HFF-Myc (cell line): ENCODE measurements at regions not wholly inside any gene's neighbourhood (a gene's known extent, or its start where the extent isn't known, plus 50 kb on each side); places are given as distances from the start of the nearest gene placed in this dataset.
A peak's percentile ranks its signal among the peaks of the same experiment; 100 is the strongest.

ENCODE experiments used
- DNase-seq: peaks from one replicate; pipeline ENCODE4 v3.0.0-alpha.2; 2011; ENCODE audit warnings: low read depth; ENCODE audit errors: extremely low read depth
- H3K4me3 ChIP-seq: replicated peaks from 2 replicates; pipeline ENCODE4 v1.5.1; 2011; ENCODE audit warnings: low read depth, mild to moderate bottlenecking, control low read depth, low read length
- TF ChIP-seq, protein P1 (sequence below): IDR thresholded peaks from 2 replicates; pipeline ENCODE4 v1.5.1; 2012; ENCODE audit warnings: mild to moderate bottlenecking, low read depth, low read length, control low read depth; ENCODE audit errors: missing control alignments

DNA sequence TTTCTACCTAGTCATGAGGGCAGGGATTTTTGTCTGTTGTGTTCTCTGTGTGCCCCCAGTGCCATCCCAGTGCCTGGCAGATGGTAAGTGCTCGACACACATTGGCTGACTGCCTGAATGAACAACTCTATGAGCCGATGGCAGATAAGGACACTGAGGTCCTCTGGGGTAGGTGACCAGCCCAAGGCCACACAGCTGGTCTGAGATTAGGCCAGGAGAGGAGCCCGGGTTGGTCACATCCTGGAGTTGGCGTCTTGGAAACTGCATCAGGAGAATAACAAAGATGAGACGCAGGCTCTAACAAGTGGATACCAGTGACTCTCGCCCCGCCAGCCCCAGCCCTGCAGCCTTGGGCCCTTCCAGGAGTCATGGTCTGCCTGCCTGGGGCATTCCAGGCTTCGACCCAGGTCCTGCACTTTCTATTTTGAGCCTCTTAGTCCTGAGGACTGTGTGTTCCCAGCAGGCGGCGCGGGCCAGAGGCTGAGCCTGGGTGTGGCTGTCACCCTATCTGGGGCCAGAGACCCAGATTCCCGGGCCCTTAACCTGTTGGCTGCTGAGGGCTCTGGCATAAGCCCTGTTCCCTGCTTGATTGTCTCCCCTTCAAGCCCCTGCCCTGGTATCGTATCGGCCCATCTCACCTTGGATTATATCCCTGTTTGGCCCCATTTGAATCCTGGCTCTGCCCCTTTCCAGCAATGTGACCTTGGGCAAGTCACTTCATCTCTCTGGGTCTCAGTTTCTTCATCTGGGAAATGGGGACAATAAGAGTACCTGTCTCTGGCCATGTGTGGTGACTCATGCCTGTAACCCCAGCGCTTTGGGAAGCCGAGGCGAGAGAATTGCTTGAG is 88.3 kb downstream of the CEBPB start:
- TF ChIP-seq, protein P1, sequence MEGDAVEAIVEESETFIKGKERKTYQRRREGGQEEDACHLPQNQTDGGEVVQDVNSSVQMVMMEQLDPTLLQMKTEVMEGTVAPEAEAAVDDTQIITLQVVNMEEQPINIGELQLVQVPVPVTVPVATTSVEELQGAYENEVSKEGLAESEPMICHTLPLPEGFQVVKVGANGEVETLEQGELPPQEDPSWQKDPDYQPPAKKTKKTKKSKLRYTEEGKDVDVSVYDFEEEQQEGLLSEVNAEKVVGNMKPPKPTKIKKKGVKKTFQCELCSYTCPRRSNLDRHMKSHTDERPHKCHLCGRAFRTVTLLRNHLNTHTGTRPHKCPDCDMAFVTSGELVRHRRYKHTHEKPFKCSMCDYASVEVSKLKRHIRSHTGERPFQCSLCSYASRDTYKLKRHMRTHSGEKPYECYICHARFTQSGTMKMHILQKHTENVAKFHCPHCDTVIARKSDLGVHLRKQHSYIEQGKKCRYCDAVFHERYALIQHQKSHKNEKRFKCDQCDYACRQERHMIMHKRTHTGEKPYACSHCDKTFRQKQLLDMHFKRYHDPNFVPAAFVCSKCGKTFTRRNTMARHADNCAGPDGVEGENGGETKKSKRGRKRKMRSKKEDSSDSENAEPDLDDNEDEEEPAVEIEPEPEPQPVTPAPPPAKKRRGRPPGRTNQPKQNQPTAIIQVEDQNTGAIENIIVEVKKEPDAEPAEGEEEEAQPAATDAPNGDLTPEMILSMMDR: peak; percentile 12
- no peak for DNase-seq
- no peak overlapping the region for H3K4me3 ChIP-seq

DNA sequence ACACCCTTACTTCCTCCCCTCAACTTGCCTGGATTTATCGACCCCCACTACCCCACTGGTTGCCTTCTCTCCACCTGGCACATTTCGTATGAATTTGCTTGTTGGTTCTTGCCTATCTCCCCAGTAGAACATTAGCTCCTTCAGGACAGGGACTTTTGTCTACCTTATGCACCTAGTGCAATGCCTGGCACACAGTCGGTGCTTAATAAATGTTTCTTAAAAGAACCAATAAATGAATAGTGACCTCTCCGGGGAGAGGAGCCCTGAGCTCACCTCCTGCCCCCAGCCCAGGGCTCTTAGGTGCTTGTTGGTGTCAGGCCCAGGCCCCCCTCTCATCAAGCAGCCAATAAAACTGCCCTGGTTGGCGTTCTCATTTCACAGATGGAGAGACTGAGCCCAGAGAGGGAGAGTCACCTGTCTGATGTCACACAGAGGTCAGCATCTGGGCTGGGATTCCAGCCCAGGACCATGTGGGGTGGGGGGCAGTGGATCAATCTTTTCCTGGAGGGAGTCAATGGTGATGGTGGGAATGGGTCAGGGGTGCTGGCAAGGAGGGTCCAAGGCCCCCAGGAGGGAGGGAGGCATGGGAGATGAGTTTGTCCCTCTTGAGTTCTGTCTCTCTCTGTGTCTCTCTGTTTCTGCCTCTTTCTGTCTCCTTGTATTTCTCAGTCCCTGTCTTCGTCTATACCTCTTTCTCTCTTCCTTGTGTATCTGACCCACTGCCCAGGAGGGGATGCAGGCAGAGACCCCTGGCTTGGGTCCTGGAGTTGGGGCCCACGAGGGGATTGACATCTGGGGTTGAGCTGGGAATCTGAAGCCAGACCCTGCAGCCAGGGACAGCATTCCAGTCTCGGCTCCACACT is 89.6 kb downstream of the CEBPB start:
- H3K4me3 ChIP-seq: no peak overlapping the region
- DNase-seq: no peak
- TF ChIP-seq, protein P1: no peak

DNA sequence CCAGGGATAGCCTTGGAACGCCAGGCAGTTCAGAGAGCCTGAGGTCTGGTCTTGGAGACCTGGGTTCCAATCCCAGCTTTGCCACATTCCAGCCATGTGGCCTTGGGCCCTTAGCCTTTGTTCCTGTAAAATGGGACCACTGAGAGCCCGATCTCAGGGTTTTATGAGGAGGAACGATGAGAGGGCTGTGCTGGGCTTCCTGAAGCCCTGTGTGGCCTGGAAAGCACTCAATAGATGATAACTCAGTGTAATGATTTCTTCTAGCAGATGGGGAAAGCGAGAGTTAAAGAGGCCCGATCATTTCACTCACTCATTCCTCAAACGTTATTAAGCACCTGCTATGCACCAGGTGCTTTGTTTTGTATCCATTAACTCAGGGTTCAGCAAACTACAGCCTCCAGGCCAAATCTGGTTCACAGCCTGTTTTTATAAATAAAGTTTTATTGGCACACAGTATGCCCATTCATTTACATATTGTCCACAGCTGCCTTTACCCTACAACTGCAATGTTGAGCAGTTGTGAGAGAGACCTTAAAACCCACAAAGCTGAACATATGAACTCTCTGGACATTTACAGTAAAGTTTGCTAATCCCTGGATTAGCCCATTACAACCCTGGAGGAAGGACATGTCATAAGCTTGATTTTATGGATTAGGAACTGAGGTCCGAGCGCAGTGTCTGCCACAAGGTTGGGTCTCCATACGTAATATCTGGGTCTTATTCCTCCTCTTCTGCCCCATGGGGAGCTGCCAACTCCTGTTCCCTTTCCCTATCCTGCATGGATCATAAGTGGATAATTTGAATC is 90.4 kb downstream of the CEBPB start:
- no peak overlapping the region for H3K4me3 ChIP-seq
- no peak for DNase-seq
- TF ChIP-seq, protein P1: no peak

DNA sequence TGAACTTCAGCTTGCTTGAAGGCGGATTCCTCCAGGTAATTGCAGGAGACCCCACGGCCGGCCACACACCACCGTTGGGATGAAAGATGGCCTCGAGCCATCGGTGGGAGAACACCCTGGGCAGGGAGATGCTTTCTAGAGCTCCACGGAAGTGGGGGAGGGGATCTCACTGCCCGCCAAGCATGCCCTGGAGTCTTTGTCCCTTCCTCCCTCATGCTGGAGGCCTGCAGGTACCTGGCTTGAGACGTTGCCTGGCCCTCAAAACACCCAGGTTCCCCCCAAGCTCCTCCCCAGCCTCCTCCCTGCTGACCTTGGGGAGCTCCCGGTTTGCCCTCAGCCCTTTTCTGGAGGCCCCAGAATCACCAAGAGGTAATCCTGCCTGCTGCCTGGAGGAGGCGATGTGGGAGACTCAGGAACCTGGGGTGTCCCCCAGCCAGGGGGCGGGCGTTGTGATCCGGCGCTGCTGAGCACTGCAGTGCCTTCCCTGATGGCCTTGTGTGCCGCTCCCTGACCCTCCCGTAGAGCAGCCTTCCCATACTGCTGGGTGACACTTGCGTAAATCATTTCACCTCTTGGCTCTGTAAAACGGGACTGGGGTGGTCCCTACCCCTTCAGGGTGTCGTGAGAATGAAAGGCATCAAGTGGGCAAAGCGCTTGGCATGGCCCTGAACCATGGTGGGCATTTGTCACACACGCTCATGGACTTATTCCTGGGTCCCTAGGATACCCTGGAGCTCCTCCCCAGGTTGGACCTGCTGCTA is 91.4 kb downstream of the CEBPB start:
- TF ChIP-seq, protein P1: peak; percentile 31
- no peak for DNase-seq
- H3K4me3 ChIP-seq: no peak overlapping the region

DNA sequence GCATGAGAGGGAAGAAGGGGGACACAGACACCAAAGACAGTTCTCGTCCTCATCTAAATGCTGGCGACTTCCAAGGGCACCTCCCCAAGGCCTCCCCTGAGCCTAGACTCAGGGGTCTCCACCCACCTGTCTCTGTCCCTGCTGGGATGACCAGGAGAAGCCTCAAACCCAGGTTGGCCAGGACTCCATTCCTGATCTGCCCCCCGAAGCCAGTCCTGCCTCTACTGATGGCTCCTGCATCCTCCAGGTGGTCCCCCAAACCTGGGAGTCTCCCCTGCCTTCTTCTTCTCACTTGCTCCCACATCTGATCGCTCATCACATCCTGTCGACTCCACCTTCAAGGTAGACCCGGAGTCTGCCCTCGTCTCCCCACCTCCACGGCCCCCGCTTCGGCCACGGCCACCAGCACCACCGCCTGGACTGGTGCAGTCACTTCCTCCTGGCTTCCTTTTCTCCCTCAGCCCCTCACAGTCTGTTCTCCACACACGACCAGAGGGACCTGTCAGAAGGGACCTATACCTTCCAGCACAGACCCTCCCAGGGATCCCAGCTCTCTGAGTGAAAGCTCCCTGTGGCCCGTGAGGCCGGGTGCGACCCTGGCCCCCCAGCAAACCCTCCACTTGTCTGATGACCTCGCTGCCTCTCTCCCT is 92.1 kb downstream of the CEBPB start:
- H3K4me3 ChIP-seq: no peak overlapping the region
- no peak for DNase-seq
- TF ChIP-seq, protein P1: no peak
